ENCODE measurements at regions not wholly inside any gene's neighbourhood (a gene's known extent, or its start where the extent isn't known, plus 50 kb on each side); places are given as distances from the start of the nearest gene placed in this dataset.

DNA sequence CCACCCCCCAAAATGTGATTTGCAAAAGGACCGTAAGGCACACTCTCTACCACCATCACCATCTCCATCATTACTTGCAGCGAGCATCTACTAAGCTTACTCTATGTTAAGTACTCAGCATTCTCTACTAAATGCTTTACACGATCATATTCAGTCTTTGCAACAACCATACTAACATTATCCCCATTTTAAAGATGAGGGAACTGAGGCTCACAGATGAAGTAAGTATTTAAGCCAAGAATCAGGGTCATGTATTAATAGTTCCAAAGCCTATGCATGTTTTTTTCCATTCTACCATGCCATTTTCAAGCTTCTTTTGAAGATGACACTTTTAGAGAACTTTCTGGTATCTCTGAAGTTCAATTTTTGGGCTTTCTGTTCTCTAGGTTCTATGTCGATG, 121.7 kb upstream of the ANKRD55 start:
- TF ChIP-seq EZH2 (IDR thresholded peaks at IDR 0.05; ENCODE audit: insufficient read depth, poor library complexity, severe bottlenecking) (no peak), EZH2phosphoT487 (IDR thresholded peaks at IDR 0.05; ENCODE audit: insufficient read depth, low read depth) (no peak)

All from GM23248 (cell line).